NCI-H2107 treated with DMSO at 0.1 percent for 48 hours (cell line): ENCODE measurements at regions not wholly inside any gene's neighbourhood (a gene's known extent, or its start where the extent isn't known, plus 50 kb on each side); places are given as distances from the start of the nearest gene placed in this dataset.
"Not testable (repeated sequence)": the region's sequence is repeated elsewhere in the genome, so short reads cannot be mapped to it uniquely, and the experiment has no call there.

Experiments
- DNase-seq: peaks from one replicate; lab custom pipeline; 2025; ENCODE audit not compliant: unreplicated experiment; lab: John Stamatoyannopoulos, UW

- no peak for DNase-seq
Measured at GRCh38 chr2:210955591-210955990, 399.2 kb downstream of the CPS1 start.

DNA sequence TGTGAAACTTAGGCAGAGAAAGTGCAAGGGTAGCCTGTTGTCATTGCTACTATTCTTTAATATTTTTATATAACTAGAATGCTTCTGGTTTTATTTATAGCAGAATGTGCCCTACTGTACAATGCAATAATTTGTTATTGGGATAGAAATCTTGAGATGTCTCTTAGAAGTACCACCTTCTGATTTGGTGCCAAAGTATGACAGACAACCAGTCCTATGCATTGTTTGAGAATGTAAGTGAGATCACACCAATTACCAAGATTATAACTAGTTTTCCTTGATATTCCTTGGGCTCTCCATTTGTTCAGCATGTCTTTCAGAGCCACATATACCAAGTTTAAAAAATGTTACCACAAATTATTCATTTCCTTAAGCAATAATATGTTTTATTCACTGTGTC is 399.7 kb downstream of the CPS1 start:
- DNase-seq: no peak

DNA sequence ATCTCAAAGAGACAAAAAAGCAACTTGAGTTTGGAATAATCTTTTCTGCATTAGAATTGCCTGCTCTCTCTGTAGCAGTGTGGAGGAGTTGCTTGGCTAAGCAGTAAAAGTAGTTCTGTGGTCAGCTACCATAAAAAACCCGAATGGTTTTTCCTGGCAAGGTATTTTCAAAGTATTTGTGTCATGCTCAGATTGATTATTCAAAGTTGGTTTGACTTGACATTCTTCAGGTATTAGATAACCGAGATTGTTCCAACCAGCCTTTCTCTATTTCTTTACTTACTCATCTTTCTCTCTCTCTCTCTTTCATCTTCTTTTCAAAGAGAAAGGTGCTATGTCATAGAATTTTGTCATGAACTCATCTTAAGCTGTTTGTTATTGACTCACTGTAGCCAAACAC is 404.9 kb downstream of the CPS1 start:
- no peak for DNase-seq

- no peak for DNase-seq
Measured at GRCh38 chr2:210963386-210963785, 407.0 kb downstream of the CPS1 start.

DNA sequence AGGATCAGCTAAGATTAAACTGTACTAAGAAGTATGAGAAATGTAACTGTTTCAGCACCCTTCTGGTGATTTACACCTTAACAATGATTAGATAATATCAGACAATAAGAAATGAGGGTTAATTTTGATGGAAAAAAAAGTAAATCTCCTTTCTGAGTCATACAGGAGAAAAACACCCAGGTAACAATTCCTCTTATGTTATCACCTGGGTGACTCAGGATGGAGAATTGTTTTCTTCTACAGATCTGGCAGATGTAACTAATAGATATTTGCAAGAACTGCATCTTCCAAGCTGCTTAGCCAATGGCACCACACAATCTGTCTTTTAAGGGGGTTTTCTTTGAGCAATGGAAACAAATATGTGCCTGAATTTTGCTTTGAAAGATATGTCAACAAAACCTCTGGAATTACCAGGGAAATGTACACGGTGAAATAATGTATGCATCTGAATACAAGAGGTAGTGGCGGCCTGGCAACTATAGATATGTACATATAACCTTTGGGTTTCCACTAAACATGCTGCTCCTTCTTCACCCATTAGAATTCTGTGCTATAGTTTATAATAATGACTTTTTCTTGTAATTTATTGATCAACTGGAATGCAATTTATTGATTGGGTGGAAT is 407.9 kb downstream of the CPS1 start:
- no peak for DNase-seq

GRCh38 chr2:210965472-210965871 is 409.1 kb downstream of the CPS1 start:
- no peak for DNase-seq

GRCh38 chr2:210966330-210966729 is 409.9 kb downstream of the CPS1 start:
- no peak for DNase-seq

GRCh38 chr2:210971431-210971830 is 415.0 kb downstream of the CPS1 start:
- no peak for DNase-seq

DNA sequence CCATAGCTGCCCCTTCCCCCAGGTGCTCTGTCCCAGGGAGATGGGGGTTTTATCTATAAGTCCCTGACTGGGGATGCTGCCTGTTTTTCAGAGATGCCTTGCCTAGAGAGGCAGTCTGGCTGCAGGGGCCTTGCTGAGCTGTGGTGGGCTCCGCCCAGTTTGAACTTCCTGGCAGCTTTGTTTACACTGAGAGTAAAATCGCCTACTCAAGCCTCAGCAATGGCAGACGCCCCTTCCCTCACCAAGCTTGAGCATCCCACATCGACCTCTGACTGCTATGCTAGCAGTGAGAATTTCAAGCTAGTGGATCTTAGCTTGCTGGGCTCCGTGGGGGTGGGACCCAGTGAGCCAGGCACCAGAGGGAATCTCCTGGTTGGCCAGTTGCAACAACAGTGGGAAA is 430.4 kb downstream of the CPS1 start:
- DNase-seq: not testable (repeated sequence)

DNA sequence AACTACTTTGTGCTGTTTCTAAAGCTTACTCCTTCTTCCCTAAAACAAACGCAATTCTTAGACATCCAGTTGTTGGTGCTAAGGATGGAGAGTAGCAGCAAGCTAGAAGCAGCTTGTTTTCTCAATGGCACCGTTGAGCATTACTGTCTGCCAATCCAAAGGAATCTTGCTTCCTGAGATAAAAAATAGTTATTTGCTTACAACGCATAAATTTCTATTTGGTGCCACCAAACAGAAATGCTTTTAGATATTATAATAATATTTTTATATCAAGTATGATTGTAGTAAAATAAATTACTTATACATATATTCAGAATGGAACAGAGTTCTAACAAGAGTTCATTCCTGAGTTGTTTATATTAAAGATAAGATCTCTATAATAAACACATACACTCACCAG is 434.7 kb downstream of the CPS1 start:
- DNase-seq: no peak

DNA sequence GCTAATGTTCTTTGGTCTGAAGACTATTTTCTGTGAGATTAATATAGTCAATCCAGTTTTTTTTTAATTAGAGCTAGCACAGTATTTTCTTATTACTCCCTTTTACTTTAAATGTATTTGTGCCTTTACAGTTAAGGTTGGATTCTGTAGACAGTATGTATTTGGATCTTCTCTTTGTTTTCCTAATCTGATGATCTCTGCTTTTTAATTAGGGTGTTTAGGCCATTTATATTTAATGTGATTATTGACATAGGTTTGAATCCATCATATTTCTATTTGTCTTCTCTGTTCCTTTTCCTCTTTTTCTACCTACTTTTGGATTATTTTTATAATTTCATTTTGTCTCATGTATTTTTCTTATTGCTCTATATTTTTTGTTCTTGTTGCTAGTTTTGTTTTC is 437.7 kb downstream of the CPS1 start:
- no peak for DNase-seq

- no peak for DNase-seq
Measured at GRCh38 chr2:210997373-210997772, 441.0 kb downstream of the CPS1 start.

DNA sequence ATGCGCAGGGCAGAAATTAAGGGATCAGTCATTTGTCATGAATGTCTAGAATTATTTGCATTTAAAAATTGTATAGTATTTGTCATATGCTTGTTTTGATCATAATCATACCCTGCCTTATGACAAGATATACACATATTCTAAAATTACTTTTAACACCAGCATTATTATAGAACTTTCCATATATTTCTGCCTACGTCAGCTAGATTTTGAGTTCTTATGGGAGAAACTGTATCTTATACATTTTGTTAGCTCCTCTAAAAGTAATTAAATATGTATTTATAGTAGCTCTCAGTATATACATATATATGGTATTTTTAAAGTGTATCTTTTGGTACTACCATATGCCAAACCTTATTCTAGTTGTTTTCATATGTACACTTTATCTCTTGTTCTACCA is 441.9 kb downstream of the CPS1 start:
- DNase-seq: no peak

GRCh38 chr2:211014376-211014775 is 458.0 kb downstream of the CPS1 start:
- no peak for DNase-seq

- DNase-seq: no peak
Measured at GRCh38 chr2:211014906-211015305, 458.5 kb downstream of the CPS1 start.

- not testable (repeated sequence) for DNase-seq
Measured at GRCh38 chr2:211025089-211025488, 468.7 kb downstream of the CPS1 start.

DNA sequence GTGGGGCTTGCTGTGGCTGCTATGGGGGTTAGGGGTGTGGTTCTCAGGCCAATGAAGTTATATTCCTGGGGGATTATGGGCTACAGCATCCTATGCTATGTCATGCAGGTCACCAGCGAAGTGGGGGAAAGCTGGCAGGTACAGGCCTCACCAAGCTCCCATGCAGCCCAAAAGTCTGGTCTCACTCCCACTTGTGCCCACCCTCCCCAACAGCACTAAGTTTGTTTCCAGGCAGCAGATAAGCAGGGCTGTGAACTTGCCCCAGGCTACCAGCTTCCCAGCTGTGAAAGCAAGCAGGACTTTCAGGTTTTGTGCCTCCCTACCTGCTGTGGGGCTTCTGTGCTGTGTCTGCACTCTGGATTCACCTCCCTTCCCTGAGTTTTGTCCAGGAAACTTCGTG is 469.7 kb downstream of the CPS1 start:
- DNase-seq: no peak

DNA sequence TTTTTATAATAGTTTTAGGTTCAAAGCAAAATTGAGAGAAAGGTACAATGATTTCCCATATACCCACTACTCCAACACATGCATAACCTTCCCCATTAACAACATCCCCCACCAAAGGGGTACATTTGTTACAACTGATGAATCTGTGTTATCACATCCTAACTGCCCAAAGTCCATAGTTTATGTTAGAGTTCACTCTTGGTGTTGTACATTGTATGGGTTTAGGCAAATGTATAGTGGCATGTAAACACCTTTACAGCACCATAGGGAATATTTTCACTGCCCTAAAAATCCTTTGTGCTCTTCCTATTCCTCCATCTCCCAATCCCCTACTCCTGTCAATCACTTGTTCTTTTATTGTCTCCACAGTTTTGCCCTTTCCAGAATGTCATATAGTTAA is 471.6 kb downstream of the CPS1 start:
- DNase-seq: no peak

DNA sequence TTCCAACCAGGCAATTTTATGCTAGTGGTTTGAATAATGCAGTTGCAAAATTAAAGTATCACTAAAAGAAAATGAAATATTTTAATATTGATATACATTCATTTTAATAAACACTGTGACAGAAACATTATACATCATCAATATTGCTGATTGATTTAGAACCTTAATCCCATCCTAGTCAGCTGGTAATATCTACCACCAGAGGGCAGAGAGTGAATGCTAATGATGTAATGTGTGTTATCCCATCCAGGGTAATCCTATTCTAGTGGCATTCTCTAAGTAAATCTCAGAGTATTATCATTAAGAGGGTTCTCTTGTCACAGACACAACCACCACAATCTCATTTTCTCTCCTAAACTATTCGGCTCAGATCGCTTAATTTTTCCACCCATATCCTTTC is 477.4 kb downstream of the CPS1 start:
- DNase-seq: no peak

DNA sequence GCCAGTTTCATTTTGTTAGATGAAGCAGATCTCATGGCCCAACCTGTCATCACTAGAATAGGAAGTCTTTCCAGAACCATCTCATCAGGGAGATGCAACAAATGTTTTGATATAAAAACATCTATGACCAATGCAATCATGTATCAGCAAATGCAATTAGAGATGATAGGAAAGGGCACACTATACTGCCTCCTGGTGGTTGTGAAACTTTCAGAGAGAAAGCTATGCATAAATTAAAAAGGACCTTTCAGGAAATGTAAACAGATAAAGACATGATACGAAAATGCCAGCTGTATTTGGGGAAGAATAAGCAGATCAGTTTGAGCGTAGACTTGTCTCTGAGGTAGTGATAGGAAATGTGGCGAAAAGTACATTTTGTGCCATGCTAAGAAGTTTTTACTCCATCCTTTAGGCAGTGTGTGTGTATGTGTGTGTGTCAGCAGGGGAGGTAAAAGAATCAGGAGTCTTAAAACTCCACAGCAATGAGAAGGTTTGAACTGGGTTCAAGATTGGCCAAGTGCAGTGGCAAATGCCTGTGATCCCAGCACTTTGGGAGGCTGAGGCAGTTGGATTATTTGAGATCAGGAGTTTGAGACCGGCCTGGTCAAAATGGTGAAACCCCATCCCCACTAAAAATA is 479.3 kb downstream of the CPS1 start:
- DNase-seq: peak; percentile 24

DNA sequence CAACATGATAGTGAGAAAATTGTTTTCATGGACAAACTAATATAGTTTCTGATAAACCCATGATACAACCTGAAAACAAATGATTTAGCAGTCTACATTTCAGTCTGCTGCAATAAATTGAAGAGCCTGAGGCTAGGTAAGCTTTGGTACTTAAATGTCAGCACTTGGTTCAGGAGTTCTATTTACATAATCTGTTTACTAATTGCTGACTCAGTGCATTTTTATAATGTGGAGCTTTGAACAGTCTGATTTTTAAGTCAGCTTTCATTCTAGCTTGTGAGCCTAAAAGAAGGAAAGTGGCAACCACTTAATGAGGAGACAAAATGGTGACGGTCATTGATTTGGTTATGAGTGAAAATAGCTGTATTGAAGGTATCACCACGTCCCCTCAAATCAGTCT is 488.6 kb downstream of the CPS1 start:
- no peak for DNase-seq

- DNase-seq: no peak
Measured at GRCh38 chr2:211049321-211050018, 493.1 kb downstream of the CPS1 start.

- no peak for DNase-seq
Measured at GRCh38 chr2:211055438-211055837, 499.0 kb downstream of the CPS1 start.
